NCI-H1105 treated with DMSO at 0.1 percent for 48 hours (cell line): ENCODE measurements at regions not wholly inside any gene's neighbourhood (a gene's known extent, or its start where the extent isn't known, plus 50 kb on each side); places are given as distances from the start of the nearest gene placed in this dataset.

Source experiments
- DNase-seq: peaks from one replicate; lab custom pipeline; 2025; lab: John Stamatoyannopoulos, UW

GRCh38 chrX:51437521-51437920 is 58.9 kb downstream of the NUDT11 start:
- no peak for DNase-seq

- DNase-seq: no peak
These were observed 61.3 kb downstream of the NUDT11 start for GRCh38 chrX:51435101-51435500.

GRCh38 chrX:51421972-51422597 is 74.3 kb downstream of the NUDT11 start:
- DNase-seq: no peak

GRCh38 chrX:51420610-51421009 is 75.8 kb downstream of the NUDT11 start:
- DNase-seq: peak; percentile 8

- DNase-seq: no peak
These were observed 75.8 kb downstream of the NUDT10 start for GRCh38 chrX:51408462-51408861.

GRCh38 chrX:51407520-51408409 is 75.1 kb downstream of the NUDT10 start:
- no peak for DNase-seq

- no peak for DNase-seq
These were observed 74.3 kb downstream of the NUDT10 start for GRCh38 chrX:51406688-51407519.

- DNase-seq: no peak
These were observed 71.8 kb downstream of the NUDT10 start for GRCh38 chrX:51404445-51404844.

- peak; percentile 3 for DNase-seq
These were observed 63.4 kb downstream of the NUDT10 start for GRCh38 chrX:51395810-51396728.

- DNase-seq: no peak
These were observed 62.8 kb downstream of the NUDT10 start for GRCh38 chrX:51395480-51395809.
